Hematopoietic multipotent progenitor cell treated with erythropoietin and hydrocortisone succinate and interleukin-3 and kit ligand, for 6 days (in vitro differentiated cells): ENCODE measurements at regions not wholly inside any gene's neighbourhood (a gene's known extent, or its start where the extent isn't known, plus 50 kb on each side); places are given as distances from the start of the nearest gene placed in this dataset.

Experiments
- DNase-seq: peaks from one replicate; pipeline ENCODE4 v3.0.0-alpha.2; 2015

- DNase-seq: no peak
Measured at GRCh38 chr18:22114526-22115321, 54.7 kb upstream of the GATA6 start.

- no peak for DNase-seq
Measured at GRCh38 chr18:22115573-22115972, 53.8 kb upstream of the GATA6 start.
